Peyer's patch (tissue), 4 donors: ENCODE measurements at regions not wholly inside any gene's neighbourhood (a gene's known extent, or its start where the extent isn't known, plus 50 kb on each side); places are given as distances from the start of the nearest gene placed in this dataset.

Source experiments
- POLR2A ChIP-seq, 2 donors: fragments of 450-650 bp; IDR thresholded peaks; one replicate each; pipeline ENCODE4 v1.5.1; 2017; ENCODE audit warnings: antibody characterized with exemption in 2 of 2, mild to moderate bottlenecking in 2 of 2, moderate library complexity in 2 of 2
- TF ChIP-seq, protein P1 (sequence below), 6 experiments: fragments of 450-650 bp in 4 of 6; fragments of 200-600 bp in 2 of 6; sonication (generic) in 1 of 6; IDR thresholded peaks; one replicate each; pipeline ENCODE4 v1.5.1; 2017 to 2019; ENCODE audit warnings: antibody characterized with exemption in 6 of 6, mild to moderate bottlenecking in 3 of 6, moderate library complexity in 1 of 6

DNA sequence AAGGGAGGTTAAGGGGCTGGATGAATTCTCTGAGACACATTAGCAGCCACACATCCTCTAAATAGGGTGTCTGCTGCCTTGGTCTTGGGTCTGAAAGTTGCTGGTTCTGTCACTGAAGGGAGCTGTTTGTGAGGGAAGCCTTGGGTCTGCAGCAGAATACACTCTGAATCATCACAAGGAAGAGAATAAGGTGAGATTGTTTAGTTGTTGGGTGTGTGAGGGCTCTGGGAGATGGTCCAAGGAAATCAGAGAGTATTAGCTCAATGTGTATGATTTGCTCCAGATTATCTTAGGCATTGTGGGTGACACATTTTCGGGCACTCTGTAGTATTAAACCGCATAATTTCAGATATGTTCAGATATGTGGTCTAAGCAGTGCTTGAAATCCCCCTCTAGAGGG lies 548.5 kb downstream of the SLC4A3 start:
- TF ChIP-seq, protein P1, sequence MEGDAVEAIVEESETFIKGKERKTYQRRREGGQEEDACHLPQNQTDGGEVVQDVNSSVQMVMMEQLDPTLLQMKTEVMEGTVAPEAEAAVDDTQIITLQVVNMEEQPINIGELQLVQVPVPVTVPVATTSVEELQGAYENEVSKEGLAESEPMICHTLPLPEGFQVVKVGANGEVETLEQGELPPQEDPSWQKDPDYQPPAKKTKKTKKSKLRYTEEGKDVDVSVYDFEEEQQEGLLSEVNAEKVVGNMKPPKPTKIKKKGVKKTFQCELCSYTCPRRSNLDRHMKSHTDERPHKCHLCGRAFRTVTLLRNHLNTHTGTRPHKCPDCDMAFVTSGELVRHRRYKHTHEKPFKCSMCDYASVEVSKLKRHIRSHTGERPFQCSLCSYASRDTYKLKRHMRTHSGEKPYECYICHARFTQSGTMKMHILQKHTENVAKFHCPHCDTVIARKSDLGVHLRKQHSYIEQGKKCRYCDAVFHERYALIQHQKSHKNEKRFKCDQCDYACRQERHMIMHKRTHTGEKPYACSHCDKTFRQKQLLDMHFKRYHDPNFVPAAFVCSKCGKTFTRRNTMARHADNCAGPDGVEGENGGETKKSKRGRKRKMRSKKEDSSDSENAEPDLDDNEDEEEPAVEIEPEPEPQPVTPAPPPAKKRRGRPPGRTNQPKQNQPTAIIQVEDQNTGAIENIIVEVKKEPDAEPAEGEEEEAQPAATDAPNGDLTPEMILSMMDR (IDR thresholded peaks at IDR 0.05) = no peak
- no peak for TF ChIP-seq POLR2A (IDR thresholded peaks at IDR 0.05)
